Body of pancreas (tissue), 4 donors: ENCODE measurements at regions not wholly inside any gene's neighbourhood (a gene's known extent, or its start where the extent isn't known, plus 50 kb on each side); places are given as distances from the start of the nearest gene placed in this dataset.

Source experiments
- ATAC-seq: fragments of 150-250 bp; one replicate; pipeline ENCODE4 v1.9.1; 2016
- DNase-seq, 4 donors: peaks; one replicate each; pipeline ENCODE4 v3.0.0-alpha.2; 2019
- H3K27ac ChIP-seq, 4 donors: fragments of 200-600 bp; sonication (generic); 1 replicate in 3 of 4; 2 replicates in 1 of 4; pipeline versions ENCODE4 v1.5.1 to v1.6.1; 2016 to 2019; ENCODE audit warnings: mild to moderate bottlenecking in 1 of 4, mixed read lengths in 1 of 4, moderate library complexity in 1 of 4
- H3K27me3 ChIP-seq, 2 donors: fragments of 200-600 bp; sonication (generic); one replicate each; pipeline ENCODE4 v1.6.0; 2016; ENCODE audit warnings: mild to moderate bottlenecking in 1 of 2
- H3K36me3 ChIP-seq, 2 donors: fragments of 200-600 bp; sonication (generic); replicated peaks in 1 of 2; 2 replicates each; pipeline ENCODE4 v1.5.1; 2016; ENCODE audit warnings: low read depth in 2 of 2; ENCODE audit not compliant: insufficient read depth in 1 of 2
- H3K4me1 ChIP-seq: fragments of 200-600 bp; sonication (generic); one replicate; pipeline ENCODE4 v1.6.0; 2016
- H3K4me3 ChIP-seq, 2 donors: fragments of 200-600 bp; sonication (generic); 1 replicate in 1 of 2; 2 replicates in 1 of 2; pipeline ENCODE4 v1.5.1; 2016 to 2019
- H3K9me3 ChIP-seq, 3 donors: fragments of 200-600 bp; sonication (generic); 1 replicate in 2 of 3; 2 replicates in 1 of 3; pipeline ENCODE4 v1.5.1; 2016
- POLR2A ChIP-seq, 3 donors: fragments of 450-650 bp; IDR thresholded peaks; one replicate each; pipeline ENCODE4 v1.6.1; 2016; ENCODE audit warnings: antibody characterized with exemption in 3 of 3, mild to moderate bottlenecking in 2 of 3
- WGBS, 2 donors: methylation state at CpG; one replicate each; pipeline ENCODE4 v1.1.5; 2017; 5-methylcytosine and 5-hydroxymethylcytosine counted together
- intact Hi-C: fragments of 100-400 bp; cut with DNase I; formaldehyde crosslinking; loops from one replicate; pipeline ENCODE4 v1.15.1; 2023
- TF ChIP-seq, protein P1 (sequence below), 7 experiments: fragments of 450-650 bp in 4 of 7; fragments of 200-600 bp in 3 of 7; sonication (generic) in 3 of 7; IDR thresholded peaks; one replicate each; pipeline ENCODE4 v1.5.1; 2016 to 2019; ENCODE audit warnings: antibody characterized with exemption in 7 of 7

DNA sequence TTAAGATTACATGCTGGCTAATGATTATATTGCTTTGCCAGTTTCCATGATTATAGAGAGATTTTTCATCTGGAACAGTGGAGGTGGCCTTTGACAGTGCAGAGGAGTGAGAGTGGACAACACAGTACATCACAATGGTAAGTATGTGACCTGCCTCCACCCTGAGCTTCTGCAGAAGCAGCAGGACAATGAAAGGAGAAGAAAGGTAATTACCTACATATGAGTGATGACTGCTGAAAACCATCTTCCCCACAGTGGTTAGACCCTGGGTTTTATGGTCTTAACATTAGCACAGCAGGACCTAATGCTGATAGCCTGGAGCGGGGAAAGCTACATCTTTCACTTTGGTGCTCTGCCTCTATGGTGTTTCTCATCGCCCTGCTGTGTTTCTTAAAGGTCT is 454.7 kb upstream of the DDI1 start:
- no peak overlapping the region for H3K27ac ChIP-seq
- intact Hi-C loops = no loop called here
- 87 to 100% methylated on average over 2 of the region's 2 CpGs for WGBS, 2 donors
- DNase-seq (no peak), ATAC-seq (no peak)
- TF ChIP-seq POLR2A (IDR thresholded peaks at IDR 0.05) = no peak
- TF ChIP-seq, protein P1, sequence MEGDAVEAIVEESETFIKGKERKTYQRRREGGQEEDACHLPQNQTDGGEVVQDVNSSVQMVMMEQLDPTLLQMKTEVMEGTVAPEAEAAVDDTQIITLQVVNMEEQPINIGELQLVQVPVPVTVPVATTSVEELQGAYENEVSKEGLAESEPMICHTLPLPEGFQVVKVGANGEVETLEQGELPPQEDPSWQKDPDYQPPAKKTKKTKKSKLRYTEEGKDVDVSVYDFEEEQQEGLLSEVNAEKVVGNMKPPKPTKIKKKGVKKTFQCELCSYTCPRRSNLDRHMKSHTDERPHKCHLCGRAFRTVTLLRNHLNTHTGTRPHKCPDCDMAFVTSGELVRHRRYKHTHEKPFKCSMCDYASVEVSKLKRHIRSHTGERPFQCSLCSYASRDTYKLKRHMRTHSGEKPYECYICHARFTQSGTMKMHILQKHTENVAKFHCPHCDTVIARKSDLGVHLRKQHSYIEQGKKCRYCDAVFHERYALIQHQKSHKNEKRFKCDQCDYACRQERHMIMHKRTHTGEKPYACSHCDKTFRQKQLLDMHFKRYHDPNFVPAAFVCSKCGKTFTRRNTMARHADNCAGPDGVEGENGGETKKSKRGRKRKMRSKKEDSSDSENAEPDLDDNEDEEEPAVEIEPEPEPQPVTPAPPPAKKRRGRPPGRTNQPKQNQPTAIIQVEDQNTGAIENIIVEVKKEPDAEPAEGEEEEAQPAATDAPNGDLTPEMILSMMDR (IDR thresholded peaks at IDR 0.05) = no peak
- H3K27me3 ChIP-seq = no peaks in the 10 kb centered on the region
- H3K36me3 ChIP-seq = no peaks in the 10 kb centered on the region
- H3K4me3 ChIP-seq = no peak overlapping the region
- H3K4me1 ChIP-seq = peaks cover 9% of the 10 kb centered on the region
- H3K9me3 ChIP-seq = no peaks in the 10 kb centered on the region

DNA sequence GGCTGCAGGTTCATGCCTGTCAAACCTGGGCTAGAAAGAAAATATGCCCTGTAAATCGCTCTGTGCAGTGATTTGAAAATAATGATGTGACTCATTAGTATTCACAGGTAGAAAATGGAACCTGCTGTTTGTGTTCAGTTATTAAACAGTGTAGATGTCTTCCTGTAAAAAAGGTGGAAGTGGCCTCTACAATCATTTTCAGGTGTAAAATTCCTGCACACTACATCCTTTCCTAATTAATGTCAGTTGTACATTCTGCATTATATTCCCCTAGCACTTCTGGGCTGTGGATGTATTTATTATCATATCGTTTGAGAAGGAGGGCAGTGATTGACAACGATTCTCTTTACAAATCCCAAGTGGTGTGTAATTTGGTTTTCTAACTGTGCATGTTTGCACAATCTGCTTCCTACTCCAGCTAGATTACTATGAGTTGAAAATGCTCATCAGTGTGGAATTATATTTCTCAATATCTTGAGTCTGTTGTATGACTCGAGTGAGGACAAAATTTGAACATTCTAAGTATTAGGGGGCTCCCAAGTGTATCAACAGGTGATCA is 454.0 kb upstream of the DDI1 start:
- H3K9me3 ChIP-seq = no peaks in the 10 kb centered on the region
- peaks cover 9% of the 10 kb centered on the region for H3K4me1 ChIP-seq
- DNase-seq = no peak
- H3K36me3 ChIP-seq = no peaks in the 10 kb centered on the region
- no peak overlapping the region for H3K4me3 ChIP-seq
- TF ChIP-seq, protein P1 (IDR thresholded peaks at IDR 0.05) = no peak
- TF ChIP-seq POLR2A (IDR thresholded peaks at IDR 0.05) = no peak
- H3K27ac ChIP-seq = no peak overlapping the region
- H3K27me3 ChIP-seq = no peaks in the 10 kb centered on the region
- intact Hi-C loops = no loop called here
- ATAC-seq = no peak
- WGBS, 2 donors = 62 to 63% methylated on average over 4 of the region's 4 CpGs

DNA sequence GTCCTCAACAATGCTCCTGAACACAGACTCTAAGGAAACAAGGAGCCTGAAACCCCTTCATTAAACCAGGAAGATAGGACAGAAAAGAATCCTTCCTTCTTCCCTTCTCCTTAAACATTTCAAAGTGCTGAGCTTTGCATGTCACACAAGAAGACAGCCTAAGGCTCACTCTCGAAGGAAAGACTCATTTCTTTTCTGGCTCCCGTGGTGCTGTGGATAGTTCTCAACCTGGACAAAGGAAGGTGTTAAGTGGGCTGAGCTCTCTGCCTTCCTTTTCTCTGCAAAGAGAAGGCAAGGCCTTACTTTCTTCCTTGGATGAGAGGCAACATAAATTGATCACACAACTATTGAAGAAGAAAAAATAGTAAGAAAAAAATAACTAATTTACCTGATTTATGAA is 452.4 kb upstream of the DDI1 start:
- no peaks in the 10 kb centered on the region for H3K27me3 ChIP-seq
- no peaks in the 10 kb centered on the region for H3K36me3 ChIP-seq
- intact Hi-C loops = no loop called here
- H3K4me3 ChIP-seq = no peak overlapping the region
- no peak for ATAC-seq
- TF ChIP-seq, protein P1 (IDR thresholded peaks at IDR 0.05) = no peak
- no peak for TF ChIP-seq POLR2A (IDR thresholded peaks at IDR 0.05)
- WGBS, 2 donors = 75 to 89% methylated on average over 2 of the region's 2 CpGs
- H3K9me3 ChIP-seq = no peaks in the 10 kb centered on the region
- no peak for DNase-seq
- H3K4me1 ChIP-seq = peaks cover 9% of the 10 kb centered on the region
- H3K27ac ChIP-seq = no peak overlapping the region

DNA sequence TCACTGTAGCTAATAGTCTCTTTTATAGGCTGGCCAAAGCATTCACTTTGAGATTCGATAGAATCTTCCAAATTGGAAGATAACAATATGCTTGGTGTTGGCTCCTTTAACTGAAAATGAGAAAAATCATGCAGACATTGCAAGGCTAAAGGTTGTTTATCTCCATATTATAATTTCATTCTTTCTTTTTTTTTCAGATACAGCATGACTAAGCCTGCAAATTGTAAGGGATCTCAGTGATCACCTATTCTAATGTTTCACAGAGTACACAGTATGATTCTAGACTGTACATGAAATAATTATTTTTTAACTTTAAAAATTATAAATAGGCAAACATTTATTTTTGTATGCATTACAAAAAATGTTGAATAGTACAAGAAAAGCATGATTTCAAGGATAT is 451.7 kb upstream of the DDI1 start:
- no peak overlapping the region for H3K4me3 ChIP-seq
- no peaks in the 10 kb centered on the region for H3K27me3 ChIP-seq
- H3K36me3 ChIP-seq = no peaks in the 10 kb centered on the region
- no peak overlapping the region for H3K27ac ChIP-seq
- no peak for TF ChIP-seq POLR2A (IDR thresholded peaks at IDR 0.05)
- TF ChIP-seq, protein P1 (IDR thresholded peaks at IDR 0.05) = no peak
- H3K9me3 ChIP-seq = no peaks in the 10 kb centered on the region
- H3K4me1 ChIP-seq = peaks cover 9% of the 10 kb centered on the region
- ATAC-seq (no peak), DNase-seq (no peak)
- intact Hi-C loops = no loop called here
- WGBS, 2 donors = 87 to 88% methylated on average over 1 of the region's 1 CpG

DNA sequence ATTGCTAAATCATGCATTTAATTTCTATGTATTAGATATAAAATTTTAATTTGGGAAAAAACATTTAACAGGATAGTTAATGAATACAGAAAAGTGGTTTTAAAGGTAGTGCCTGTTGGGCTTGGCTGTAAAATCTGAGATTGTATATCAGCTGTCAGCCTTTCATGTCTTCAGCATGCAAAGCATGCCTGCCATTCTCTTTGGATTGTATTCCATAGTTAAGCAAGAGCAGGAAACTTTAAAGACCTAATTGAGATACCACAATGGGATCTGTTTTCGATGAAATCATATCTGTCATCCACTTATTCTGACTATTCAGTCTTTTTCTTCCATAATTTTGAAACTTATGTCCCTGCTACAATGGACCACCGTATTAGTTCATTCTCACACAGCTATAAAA is 451.0 kb upstream of the DDI1 start:
- Histone ChIP-seq H3K4me3 (no peak overlapping the region), H3K36me3 (no peaks in the 10 kb centered on the region), H3K4me1 (peaks cover 9% of the 10 kb centered on the region), H3K27me3 (no peaks in the 10 kb centered on the region), H3K27ac (no peak overlapping the region), H3K9me3 (no peaks in the 10 kb centered on the region)
- intact Hi-C loops = no loop called here
- TF ChIP-seq, protein P1 (IDR thresholded peaks at IDR 0.05) = no peak
- TF ChIP-seq POLR2A (IDR thresholded peaks at IDR 0.05) = no peak
- no peak for ATAC-seq
- WGBS, 2 donors = 85 to 89% methylated on average over 2 of the region's 2 CpGs
- no peak for DNase-seq
